HG03565 (cell line): ENCODE measurements at regions not wholly inside any gene's neighbourhood (a gene's known extent, or its start where the extent isn't known, plus 50 kb on each side); places are given as distances from the start of the nearest gene placed in this dataset.

ENCODE experiments used
- ATAC-seq: cut with Tn5 transposase; IDR thresholded peaks from one replicate; pipeline ENCODE4 v1.9.1; 2021; ENCODE audit warnings: mild to moderate bottlenecking, moderate library complexity; ENCODE audit not compliant: unreplicated experiment

GRCh38 chr4:89373394-89373793 is 65.8 kb upstream of the GPRIN3 start:
- no peak for ATAC-seq

- no peak for ATAC-seq
These were observed 64.0 kb upstream of the GPRIN3 start for GRCh38 chr4:89371614-89372013.

- ATAC-seq: no peak
These were observed 62.0 kb upstream of the GPRIN3 start for GRCh38 chr4:89369581-89369980.

GRCh38 chr4:89368861-89369260 is 61.3 kb upstream of the GPRIN3 start:
- ATAC-seq: no peak

- ATAC-seq: no peak
These were observed 58.2 kb upstream of the GPRIN3 start for GRCh38 chr4:89365776-89366175.

GRCh38 chr4:89365375-89365774 is 57.8 kb upstream of the GPRIN3 start:
- no peak for ATAC-seq

- ATAC-seq: no peak
These were observed 56.9 kb upstream of the GPRIN3 start for GRCh38 chr4:89364541-89364940.

GRCh38 chr4:89363786-89364185 is 56.2 kb upstream of the GPRIN3 start:
- ATAC-seq: no peak

GRCh38 chr4:89358935-89359638 is 51.5 kb upstream of the GPRIN3 start:
- ATAC-seq: no peak

GRCh38 chr4:89357787-89358186 is 50.2 kb upstream of the GPRIN3 start:
- no peak for ATAC-seq
